BJ (cell line): ENCODE measurements at regions not wholly inside any gene's neighbourhood (a gene's known extent, or its start where the extent isn't known, plus 50 kb on each side); places are given as distances from the start of the nearest gene placed in this dataset.

Source experiments
- CTCF ChIA-PET: fragments of 350-600 bp; formaldehyde crosslinking; extraction: SDS; loops from one replicate; lab custom pipeline; 2021; ENCODE audit warnings: antibody characterized with exemption, inconsistent platforms; lab: Yijun Ruan, JAX
- POLR2A ChIA-PET: fragments of 300-600 bp; sonication (Branson Sonifier 250); formaldehyde crosslinking; extraction: SDS; loops from one replicate; lab custom pipeline; 2021; ENCODE audit warnings: antibody characterized with exemption; lab: Charles Lee
- DNase-seq: peaks from one replicate; pipeline ENCODE4 v3.0.0-alpha.2; 2011; ENCODE audit warnings: low read depth
- H3K27me3 ChIP-seq: 2 replicates; pipeline ENCODE4 v1.6.0; 2011; ENCODE audit warnings: low read length; ENCODE audit not compliant: control insufficient read depth, insufficient read depth
- H3K36me3 ChIP-seq: 2 replicates; pipeline ENCODE4 v1.5.1; 2011; ENCODE audit warnings: low read length; ENCODE audit not compliant: control insufficient read depth, insufficient read depth
- H3K4me3 ChIP-seq: 2 replicates; pipeline ENCODE4 v1.5.1; 2011; ENCODE audit warnings: low read depth, mild to moderate bottlenecking, control low read depth, low read length
- CTCF ChIP-seq: IDR thresholded peaks from 2 replicates; pipeline ENCODE4 v1.5.1; 2011; ENCODE audit warnings: low read depth, mild to moderate bottlenecking, control low read depth, inconsistent platforms, low read length, moderate library complexity; ENCODE audit not compliant: insufficient read depth

- Histone ChIP-seq H3K4me3 (no peak overlapping the region), H3K36me3 (no peaks in the 10 kb centered on the region), H3K27me3 (no peaks in the 10 kb centered on the region)
- no peak for DNase-seq
- POLR2A ChIA-PET: no interaction called here
- no peak for TF ChIP-seq CTCF
- CTCF ChIA-PET: no interaction called here
Measured at GRCh38 chr13:89565476-89566100, 1781.9 kb upstream of the MIR17HG start.

GRCh38 chr13:89567025-89567424 is 1780.5 kb upstream of the MIR17HG start:
- CTCF ChIA-PET: no interaction called here

GRCh38 chr13:89568276-89568675 is 1779.2 kb upstream of the MIR17HG start:
- CTCF ChIA-PET: no interaction called here
- TF ChIP-seq CTCF: no peak
- no peak overlapping the region for H3K4me3 ChIP-seq
- no peak for DNase-seq
- H3K36me3 ChIP-seq: no peaks in the 10 kb centered on the region
- POLR2A ChIA-PET: no interaction called here
- H3K27me3 ChIP-seq: no peaks in the 10 kb centered on the region

More at GRCh38 chr13:89567025-89567424, 1780.5 kb upstream of the MIR17HG start:
- Histone ChIP-seq H3K27me3 (no peaks in the 10 kb centered on the region), H3K36me3 (no peaks in the 10 kb centered on the region), H3K4me3 (no peak overlapping the region)
- POLR2A ChIA-PET: no interaction called here
- no peak for DNase-seq
- TF ChIP-seq CTCF: no peak

- TF ChIP-seq CTCF: no peak
Measured at GRCh38 chr13:89568746-89569145, 1778.7 kb upstream of the MIR17HG start.

GRCh38 chr13:89571676-89572075 is 1775.8 kb upstream of the MIR17HG start:
- ChIA-PET POLR2A (no interaction called here), CTCF (no interaction called here)
- Histone ChIP-seq H3K4me3 (no peak overlapping the region), H3K36me3 (no peaks in the 10 kb centered on the region), H3K27me3 (no peaks in the 10 kb centered on the region)
- no peak for DNase-seq
- TF ChIP-seq CTCF: no peak

More at GRCh38 chr13:89568746-89569145, 1778.7 kb upstream of the MIR17HG start:
- H3K4me3 ChIP-seq: no peak overlapping the region
- no peak for DNase-seq
- CTCF ChIA-PET: no interaction called here
- no peaks in the 10 kb centered on the region for H3K27me3 ChIP-seq
- no peaks in the 10 kb centered on the region for H3K36me3 ChIP-seq
- POLR2A ChIA-PET: no interaction called here
